Endothelial cell (in vitro differentiated cells): ENCODE measurements at regions not wholly inside any gene's neighbourhood (a gene's known extent, or its start where the extent isn't known, plus 50 kb on each side); places are given as distances from the start of the nearest gene placed in this dataset.

Source experiments
- DNase-seq: peaks from one replicate; pipeline ENCODE4 v3.0.0; 2021; ENCODE audit warnings: low spot score
- H3K27ac Mint-ChIP-seq: one replicate; pipeline ENCODE4 v1.8.0; 2021; ENCODE audit warnings: mixed read lengths, inconsistent platforms; ENCODE audit not compliant: unreplicated experiment
- H3K27me3 Mint-ChIP-seq: one replicate; pipeline ENCODE4 v1.8.0; 2021; ENCODE audit warnings: mild to moderate bottlenecking, moderate library complexity, mixed read lengths, inconsistent platforms; ENCODE audit not compliant: unreplicated experiment
- H3K36me3 Mint-ChIP-seq: one replicate; pipeline ENCODE4 v1.8.0; 2021; ENCODE audit warnings: mild to moderate bottlenecking, low read depth, mixed read lengths, inconsistent platforms; ENCODE audit not compliant: unreplicated experiment
- H3K4me1 Mint-ChIP-seq: one replicate; pipeline ENCODE4 v1.8.0; 2021; ENCODE audit warnings: mild to moderate bottlenecking, mixed read lengths, inconsistent platforms; ENCODE audit not compliant: unreplicated experiment
- H3K4me3 Mint-ChIP-seq: one replicate; pipeline ENCODE4 v1.8.0; 2021; ENCODE audit warnings: mild to moderate bottlenecking, mixed read lengths, inconsistent platforms; ENCODE audit not compliant: unreplicated experiment
- H3K9me3 Mint-ChIP-seq: one replicate; pipeline ENCODE4 v1.8.0; 2021; ENCODE audit warnings: mixed read lengths, inconsistent platforms; ENCODE audit not compliant: unreplicated experiment
- CTCF ChIP-seq: fragments of 200-600 bp; sonication (generic); IDR thresholded peaks from one replicate; pipeline ENCODE4 v1.5.0; 2021; ENCODE audit warnings: antibody characterized with exemption; ENCODE audit not compliant: unreplicated experiment

- Mint-ChIP-seq H3K27ac (peak overlapping the region; percentile 1), H3K9me3 (no peaks in the 10 kb centered on the region), H3K4me3 (no peak overlapping the region), H3K36me3 (no peaks in the 10 kb centered on the region), H3K4me1 (peaks cover 8% of the 10 kb centered on the region), H3K27me3 (peaks cover 2% of the 10 kb centered on the region)
- TF ChIP-seq CTCF: no peak
- no peak for DNase-seq
Observed at GRCh38 chr5:169369130-169369529, 68.2 kb upstream of the SLIT3 start.

- H3K4me1 Mint-ChIP-seq: peaks cover 8% of the 10 kb centered on the region
- no peak overlapping the region for H3K4me3 Mint-ChIP-seq
- no peak for DNase-seq
- TF ChIP-seq CTCF: no peak
- peaks cover under 1% of the 10 kb centered on the region for H3K27me3 Mint-ChIP-seq
- no peak overlapping the region for H3K27ac Mint-ChIP-seq
- H3K36me3 Mint-ChIP-seq: no peaks in the 10 kb centered on the region
- no peaks in the 10 kb centered on the region for H3K9me3 Mint-ChIP-seq
Observed at GRCh38 chr5:169367861-169368260, 66.9 kb upstream of the SLIT3 start.

GRCh38 chr5:169357291-169357690 is 56.4 kb upstream of the SLIT3 start:
- no peak overlapping the region for H3K27ac Mint-ChIP-seq

GRCh38 chr5:169356811-169357210 is 55.9 kb upstream of the SLIT3 start:
- TF ChIP-seq CTCF: no peak
- no peak overlapping the region for H3K4me3 Mint-ChIP-seq
- H3K36me3 Mint-ChIP-seq: no peaks in the 10 kb centered on the region
- no peak for DNase-seq
- no peaks in the 10 kb centered on the region for H3K9me3 Mint-ChIP-seq
- no peaks in the 10 kb centered on the region for H3K27me3 Mint-ChIP-seq
- no peak overlapping the region for H3K27ac Mint-ChIP-seq
- peaks cover 3% of the 10 kb centered on the region for H3K4me1 Mint-ChIP-seq

More at GRCh38 chr5:169357291-169357690, 56.4 kb upstream of the SLIT3 start:
- Mint-ChIP-seq H3K27me3 (no peaks in the 10 kb centered on the region), H3K36me3 (no peaks in the 10 kb centered on the region), H3K9me3 (no peaks in the 10 kb centered on the region), H3K4me1 (peaks cover 3% of the 10 kb centered on the region), H3K4me3 (no peak overlapping the region)
- no peak for DNase-seq
- TF ChIP-seq CTCF: no peak

- Mint-ChIP-seq H3K36me3 (no peaks in the 10 kb centered on the region), H3K27me3 (no peaks in the 10 kb centered on the region), H3K27ac (no peak overlapping the region), H3K4me1 (peaks cover 3% of the 10 kb centered on the region), H3K4me3 (no peak overlapping the region), H3K9me3 (no peaks in the 10 kb centered on the region)
- no peak for DNase-seq
- TF ChIP-seq CTCF: no peak
Observed at GRCh38 chr5:169356181-169356580, 55.2 kb upstream of the SLIT3 start.
